Colonic mucosa (tissue), 4 donors: ENCODE measurements at regions not wholly inside any gene's neighbourhood (a gene's known extent, or its start where the extent isn't known, plus 50 kb on each side); places are given as distances from the start of the nearest gene placed in this dataset.
"Not testable (repeated sequence)": the region's sequence is repeated elsewhere in the genome, so short reads cannot be mapped to it uniquely, and the experiment has no call there.

Experiments
- DNase-seq: peaks from one replicate; pipeline ENCODE4 v3.0.0-alpha.2; 2020
- H3K27ac ChIP-seq: fragments of 200-600 bp; one replicate; pipeline ENCODE4 v1.8.0; 2021
- H3K27me3 ChIP-seq: fragments of 200-600 bp; one replicate; pipeline ENCODE4 v1.8.0; 2021
- H3K36me3 ChIP-seq: fragments of 200-600 bp; one replicate; pipeline ENCODE4 v1.8.0; 2021
- H3K4me1 ChIP-seq: fragments of 200-600 bp; one replicate; pipeline ENCODE4 v1.8.0; 2021; ENCODE audit warnings: mild to moderate bottlenecking
- H3K4me3 ChIP-seq: fragments of 200-600 bp; one replicate; pipeline ENCODE4 v1.8.0; 2021
- H3K9ac ChIP-seq, 2 donors: one replicate each; pipeline ENCODE4 v1.7.0; 2013; ENCODE audit warnings: control low read depth in 2 of 2, low read depth in 2 of 2, low read length in 2 of 2
- H3K9me3 ChIP-seq: fragments of 200-600 bp; one replicate; pipeline ENCODE4 v1.8.0; 2021
- CTCF ChIP-seq: fragments of 200-600 bp; IDR thresholded peaks from one replicate; pipeline ENCODE4 v1.8.0; 2022; ENCODE audit warnings: antibody characterized with exemption, mild to moderate bottlenecking
- intact Hi-C: fragments of 100-400 bp; cut with DNase I; formaldehyde crosslinking; loops from one replicate; pipeline ENCODE4 v1.14.1; 2022
- donor health status: healthy.
- donor health status: DM: no; HTN: no; CAD: no.
- donor health status: DM: no; HTN: no; CAD: no.

- no peak overlapping the region for H3K4me3 ChIP-seq
- H3K36me3 ChIP-seq, result no peaks in the 10 kb centered on the region
- intact Hi-C loops, result no loop called here
- DNase-seq, result no peak
- no peaks in the 10 kb centered on the region for H3K4me1 ChIP-seq
- no peak overlapping the region for H3K9ac ChIP-seq
- H3K27ac ChIP-seq, result no peak overlapping the region
- no peaks in the 10 kb centered on the region for H3K9me3 ChIP-seq
- TF ChIP-seq CTCF, result no peak
- no peaks in the 10 kb centered on the region for H3K27me3 ChIP-seq
These were observed 108.2 kb upstream of the SLC38A2 start for GRCh38 chr12:46480724-46481123.

DNA sequence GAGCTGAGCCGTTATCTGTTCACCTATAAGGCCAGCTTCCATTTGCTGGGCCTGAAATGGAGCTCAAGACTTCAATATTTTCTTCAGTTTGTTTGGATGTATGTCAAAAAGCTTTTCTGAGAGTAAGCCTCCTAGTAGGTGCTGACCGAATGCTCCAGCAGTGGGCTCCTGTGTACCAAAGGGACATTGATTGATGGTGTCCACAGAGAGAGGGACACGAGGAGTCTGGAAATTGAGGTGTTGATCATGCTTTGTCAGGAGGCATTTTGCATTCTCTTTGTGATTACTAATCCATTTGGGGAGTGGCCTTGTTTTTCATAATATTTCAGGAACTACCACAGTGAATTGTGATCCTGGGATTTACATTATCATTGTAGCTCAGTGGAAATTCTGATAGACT lies 107.7 kb upstream of the SLC38A2 start:
- intact Hi-C loops, result no loop called here
- no peak for TF ChIP-seq CTCF
- Histone ChIP-seq H3K4me1 (no peaks in the 10 kb centered on the region), H3K36me3 (no peaks in the 10 kb centered on the region), H3K27ac (no peak overlapping the region), H3K9me3 (no peaks in the 10 kb centered on the region), H3K4me3 (no peak overlapping the region), H3K9ac (no peak overlapping the region), H3K27me3 (no peaks in the 10 kb centered on the region)
- no peak for DNase-seq

DNA sequence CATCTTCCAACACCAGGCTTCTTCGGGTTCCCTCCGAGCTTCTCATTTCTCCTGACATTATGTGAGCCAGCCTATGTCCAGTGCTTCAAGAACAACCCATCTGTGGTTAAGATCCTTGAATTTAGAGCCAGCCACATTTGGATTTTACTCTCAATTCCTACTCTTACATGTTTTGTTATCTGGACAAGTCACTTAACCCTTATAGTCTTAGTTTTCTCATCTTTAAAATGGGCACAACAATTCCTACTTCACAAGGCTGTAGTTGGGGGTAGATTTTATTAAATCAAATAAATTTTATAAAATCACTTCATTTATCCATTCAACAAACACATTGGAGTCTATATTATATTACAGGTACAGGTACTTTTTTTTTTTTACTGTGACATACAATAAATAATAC lies 105.5 kb upstream of the SLC38A2 start:
- no peak for DNase-seq
- no peaks in the 10 kb centered on the region for H3K36me3 ChIP-seq
- no peak overlapping the region for H3K27ac ChIP-seq
- H3K4me3 ChIP-seq, result no peak overlapping the region
- H3K4me1 ChIP-seq, result peaks cover 4% of the 10 kb centered on the region
- intact Hi-C loops, result loop anchor here (10.0 kb wide), 1 partner anchor 103 kb away; the partner anchor contains the start of gene SLC38A2
- H3K9ac ChIP-seq, result no peak overlapping the region
- H3K9me3 ChIP-seq, result no peaks in the 10 kb centered on the region
- no peak for TF ChIP-seq CTCF
- H3K27me3 ChIP-seq, result no peaks in the 10 kb centered on the region

GRCh38 chr12:46477541-46477940 lies 105.0 kb upstream of the SLC38A2 start:
- H3K27me3 ChIP-seq, result no peaks in the 10 kb centered on the region
- H3K36me3 ChIP-seq, result no peaks in the 10 kb centered on the region
- no peaks in the 10 kb centered on the region for H3K9me3 ChIP-seq
- peaks cover 4% of the 10 kb centered on the region for H3K4me1 ChIP-seq
- no peak overlapping the region for H3K9ac ChIP-seq
- intact Hi-C loops, result loop anchor here (10.0 kb wide), 1 partner anchor 103 kb away; the partner anchor contains the start of gene SLC38A2
- DNase-seq, result no peak
- H3K27ac ChIP-seq, result no peak overlapping the region
- TF ChIP-seq CTCF, result no peak
- H3K4me3 ChIP-seq, result no peak overlapping the region

DNA sequence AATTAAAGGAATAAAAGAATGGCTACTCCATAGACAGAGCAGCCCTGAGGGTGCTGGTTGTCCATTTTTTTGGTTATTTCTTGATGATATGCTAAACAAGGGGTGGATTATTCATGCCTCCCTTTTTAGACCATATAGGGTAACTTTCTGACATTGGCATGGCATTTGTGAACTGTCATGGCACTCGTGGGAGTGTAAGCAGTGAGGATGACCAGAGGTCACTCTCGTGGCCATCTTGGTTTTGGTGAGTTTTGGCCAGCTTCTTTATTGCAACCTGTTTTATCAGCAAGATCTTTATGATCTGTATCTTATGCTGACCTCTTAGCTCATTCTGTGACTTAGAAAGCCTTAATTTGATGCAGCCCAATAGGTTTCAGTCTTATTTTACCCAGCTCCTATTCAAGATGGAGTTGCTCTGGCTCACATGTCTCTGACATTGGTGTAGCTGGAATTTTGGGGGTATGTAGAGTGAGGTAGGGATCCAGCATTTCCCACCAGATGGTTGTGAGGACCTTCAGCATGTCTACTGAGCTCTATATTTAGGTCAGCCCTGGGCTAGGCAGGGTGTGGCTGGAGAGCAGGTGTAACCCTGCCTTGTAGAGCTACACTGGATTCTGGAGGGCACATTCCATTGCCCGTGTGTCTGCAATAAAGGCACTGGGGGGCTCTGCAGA lies 103.5 kb upstream of the SLC38A2 start:
- no peaks in the 10 kb centered on the region for H3K36me3 ChIP-seq
- H3K4me1 ChIP-seq, result peaks cover 4% of the 10 kb centered on the region
- DNase-seq, result peak; percentile 21
- H3K27me3 ChIP-seq, result no peaks in the 10 kb centered on the region
- no peak overlapping the region for H3K27ac ChIP-seq
- H3K4me3 ChIP-seq, result no peak overlapping the region
- H3K9ac ChIP-seq, result no peak overlapping the region
- H3K9me3 ChIP-seq, result no peaks in the 10 kb centered on the region
- no peak for TF ChIP-seq CTCF
- intact Hi-C loops, result loop anchor here (10.0 kb wide), 1 partner anchor 101 kb away; the partner anchor contains the start of gene SLC38A2

DNA sequence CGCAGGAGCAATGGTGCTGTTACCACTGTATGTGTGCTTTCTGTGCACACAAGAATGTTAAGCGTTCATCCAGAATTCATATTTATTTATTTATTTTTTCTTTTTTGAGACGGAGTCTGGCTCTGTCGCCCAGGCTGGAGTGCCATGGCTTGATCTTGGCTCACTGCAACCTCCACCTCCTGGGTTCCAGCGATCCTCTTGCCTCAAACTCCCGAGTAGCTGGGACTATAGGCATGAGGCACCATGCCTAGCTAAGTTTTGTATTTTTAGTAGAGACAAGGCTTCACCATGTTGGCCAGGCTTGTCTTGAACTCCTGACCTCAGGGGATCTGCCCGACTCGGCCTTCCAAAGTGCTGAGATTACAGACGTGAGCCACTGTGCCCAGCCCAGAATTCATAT lies 101.8 kb upstream of the SLC38A2 start:
- not testable (repeated sequence) for H3K9me3 ChIP-seq, DNase-seq, H3K4me3 ChIP-seq, H3K27me3 ChIP-seq, H3K4me1 ChIP-seq, H3K9ac ChIP-seq, H3K36me3 ChIP-seq
- peak overlapping the region; percentile 80 for H3K27ac ChIP-seq
- intact Hi-C loops, result loop anchor here (10.0 kb wide), 1 partner anchor 100 kb away; the partner anchor contains the start of gene SLC38A2
